OCI-LY3 (cell line): ENCODE measurements at regions not wholly inside any gene's neighbourhood (a gene's known extent, or its start where the extent isn't known, plus 50 kb on each side); places are given as distances from the start of the nearest gene placed in this dataset.

Source experiments
- H2AFZ ChIP-seq: fragments of 200-600, 300-600 bp; shearing (Covaris generic); 2 replicates; pipeline ENCODE4 v1.6.0; 2014; ENCODE audit warnings: antibody characterized with exemption, low read depth, low read length
- H3K27ac ChIP-seq: fragments of 200-600, 300-600 bp; sonication (generic); 2 replicates; pipeline ENCODE4 v1.5.1; 2014; ENCODE audit warnings: mild to moderate bottlenecking, low read length, moderate library complexity, mixed read lengths
- H3K27me3 ChIP-seq: fragments of 200-600, 300-600 bp; sonication (generic); 2 replicates; pipeline ENCODE4 v1.6.1; 2014; ENCODE audit warnings: low read depth, low read length, mixed read lengths
- H3K36me3 ChIP-seq: fragments of 200-600, 300-600 bp; sonication (generic); replicated peaks from 2 replicates; pipeline ENCODE3; 2014; ENCODE audit warnings: low read depth, low read length, mixed read lengths
- H3K4me1 ChIP-seq: fragments of 300-600, 200-600 bp; sonication (generic); 2 replicates; pipeline ENCODE4 v1.6.1; 2014; ENCODE audit warnings: low read length, mixed read lengths
- H3K4me2 ChIP-seq: fragments of 200-600, 300-600 bp; sonication (generic); 2 replicates; pipeline ENCODE4 v1.6.1; 2014; ENCODE audit warnings: low read length, mixed read lengths
- H3K4me3 ChIP-seq: fragments of 300-600, 200-600 bp; sonication (generic); 2 replicates; pipeline ENCODE4 v1.5.1; 2014; ENCODE audit warnings: antibody characterized with exemption, mild to moderate bottlenecking, low read length, moderate library complexity
- H3K79me2 ChIP-seq: fragments of 300-600, 200-600 bp; shearing (Covaris generic); 2 replicates; pipeline ENCODE4 v1.6.1; 2014; ENCODE audit warnings: mild to moderate bottlenecking, low read length, mixed read lengths
- H3K9ac ChIP-seq: fragments of 300-600, 200-600 bp; shearing (Covaris generic); 2 replicates; pipeline ENCODE4 v1.6.0; 2014; ENCODE audit warnings: mild to moderate bottlenecking, low read length, moderate library complexity
- H3K9me3 ChIP-seq: fragments of 200-600, 300-600 bp; shearing (Covaris generic); 2 replicates; pipeline ENCODE4 v1.6.1; 2014; ENCODE audit warnings: low read length, mixed read lengths; ENCODE audit not compliant: insufficient read depth
- H4K20me1 ChIP-seq: fragments of 200-600, 300-600 bp; sonication (generic); 2 replicates; pipeline ENCODE4 v1.6.1; 2016; ENCODE audit warnings: low read length, mixed read lengths; ENCODE audit not compliant: insufficient read depth
- EZH2phosphoT487 ChIP-seq: fragments of 200-600 bp; shearing (Covaris generic); IDR thresholded peaks from 2 replicates; pipeline ENCODE4 v1.6.1; 2018; ENCODE audit warnings: antibody characterized with exemption, mixed run types, low read depth
- TF ChIP-seq, protein P1 (sequence below): fragments of 200-600, 300-600 bp; sonication (generic); IDR thresholded peaks from 2 replicates; pipeline ENCODE4 v1.5.1; 2014; ENCODE audit warnings: antibody characterized with exemption, low read length, low read depth

DNA sequence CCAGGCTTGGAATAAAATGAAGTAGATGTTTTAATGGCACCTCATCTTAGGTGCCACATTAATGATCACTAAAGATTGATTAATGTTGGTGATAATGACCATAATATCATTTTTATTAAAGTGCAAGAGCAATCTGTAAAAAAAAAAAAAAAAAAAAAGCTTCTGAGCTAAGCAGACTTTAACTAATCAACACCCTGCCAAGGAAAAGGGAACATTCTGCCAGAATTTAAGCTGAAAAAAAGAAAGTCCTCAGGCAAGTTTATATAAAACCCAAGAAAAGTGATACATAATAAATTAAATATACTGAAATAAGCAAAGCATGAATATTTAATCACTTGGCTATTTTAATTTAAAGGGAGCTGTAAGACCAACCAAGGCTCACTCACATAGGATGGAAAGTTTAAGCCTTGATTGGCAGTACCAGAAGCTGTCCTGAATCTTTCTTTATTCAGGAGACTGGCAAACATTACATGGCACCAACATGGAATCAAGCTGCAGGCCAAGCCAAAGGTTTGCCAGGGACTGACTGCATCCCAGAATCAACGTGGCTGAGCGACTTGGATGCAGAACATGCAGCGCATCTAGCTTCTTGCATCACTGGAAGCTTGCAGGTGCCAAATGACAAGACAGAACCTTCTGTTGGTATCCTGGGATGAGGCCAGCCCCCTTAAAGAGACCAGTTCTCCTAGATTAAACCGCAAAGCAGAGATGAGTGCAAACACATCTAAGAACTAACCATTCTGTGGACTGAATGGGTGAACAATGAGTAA lies 413.6 kb downstream of the ENC1 start:
- Histone ChIP-seq H3K9me3 (no peaks in the 10 kb centered on the region), H4K20me1 (no peaks in the 10 kb centered on the region), H3K4me1 (no peaks in the 10 kb centered on the region), H3K79me2 (no peaks in the 10 kb centered on the region), H3K27me3 (no peaks in the 10 kb centered on the region), H3K36me3 (no peaks in the 10 kb centered on the region), H2AFZ (no peak overlapping the region), H3K9ac (no peak overlapping the region), H3K4me3 (no peak overlapping the region), H3K4me2 (no peak overlapping the region), H3K27ac (no peak overlapping the region)
- TF ChIP-seq EZH2phosphoT487 = no peak
- TF ChIP-seq, protein P1, sequence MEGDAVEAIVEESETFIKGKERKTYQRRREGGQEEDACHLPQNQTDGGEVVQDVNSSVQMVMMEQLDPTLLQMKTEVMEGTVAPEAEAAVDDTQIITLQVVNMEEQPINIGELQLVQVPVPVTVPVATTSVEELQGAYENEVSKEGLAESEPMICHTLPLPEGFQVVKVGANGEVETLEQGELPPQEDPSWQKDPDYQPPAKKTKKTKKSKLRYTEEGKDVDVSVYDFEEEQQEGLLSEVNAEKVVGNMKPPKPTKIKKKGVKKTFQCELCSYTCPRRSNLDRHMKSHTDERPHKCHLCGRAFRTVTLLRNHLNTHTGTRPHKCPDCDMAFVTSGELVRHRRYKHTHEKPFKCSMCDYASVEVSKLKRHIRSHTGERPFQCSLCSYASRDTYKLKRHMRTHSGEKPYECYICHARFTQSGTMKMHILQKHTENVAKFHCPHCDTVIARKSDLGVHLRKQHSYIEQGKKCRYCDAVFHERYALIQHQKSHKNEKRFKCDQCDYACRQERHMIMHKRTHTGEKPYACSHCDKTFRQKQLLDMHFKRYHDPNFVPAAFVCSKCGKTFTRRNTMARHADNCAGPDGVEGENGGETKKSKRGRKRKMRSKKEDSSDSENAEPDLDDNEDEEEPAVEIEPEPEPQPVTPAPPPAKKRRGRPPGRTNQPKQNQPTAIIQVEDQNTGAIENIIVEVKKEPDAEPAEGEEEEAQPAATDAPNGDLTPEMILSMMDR = no peak

DNA sequence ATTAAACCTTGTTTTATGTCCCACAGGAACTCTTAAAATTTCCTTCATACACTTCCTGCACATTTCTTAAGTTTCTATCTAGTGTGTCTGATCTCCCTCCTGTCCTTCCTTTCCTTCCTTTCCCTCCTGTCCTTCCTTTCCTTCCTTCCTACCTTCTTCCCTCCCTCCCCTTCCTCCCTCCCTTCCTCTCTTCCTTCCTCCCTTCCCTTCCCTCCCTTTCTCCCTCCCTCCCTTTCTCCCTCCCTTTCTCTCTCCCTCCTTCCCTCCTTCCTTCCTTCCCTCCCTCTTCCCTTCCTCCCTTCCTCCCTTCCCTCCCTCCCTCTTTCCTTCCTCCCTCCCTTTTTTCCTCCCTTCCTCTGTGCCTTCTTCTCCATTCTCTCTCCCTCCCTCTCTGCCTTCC lies 414.9 kb downstream of the ENC1 start:
- no peaks in the 10 kb centered on the region for H4K20me1 ChIP-seq
- no peaks in the 10 kb centered on the region for H3K36me3 ChIP-seq
- no peak overlapping the region for H3K4me3 ChIP-seq
- no peak overlapping the region for H2AFZ ChIP-seq
- H3K27me3 ChIP-seq = no peaks in the 10 kb centered on the region
- TF ChIP-seq, protein P1 = no peak
- TF ChIP-seq EZH2phosphoT487 = no peak
- no peaks in the 10 kb centered on the region for H3K79me2 ChIP-seq
- no peak overlapping the region for H3K4me2 ChIP-seq
- no peaks in the 10 kb centered on the region for H3K4me1 ChIP-seq
- H3K27ac ChIP-seq = no peak overlapping the region
- no peak overlapping the region for H3K9ac ChIP-seq
- no peaks in the 10 kb centered on the region for H3K9me3 ChIP-seq

DNA sequence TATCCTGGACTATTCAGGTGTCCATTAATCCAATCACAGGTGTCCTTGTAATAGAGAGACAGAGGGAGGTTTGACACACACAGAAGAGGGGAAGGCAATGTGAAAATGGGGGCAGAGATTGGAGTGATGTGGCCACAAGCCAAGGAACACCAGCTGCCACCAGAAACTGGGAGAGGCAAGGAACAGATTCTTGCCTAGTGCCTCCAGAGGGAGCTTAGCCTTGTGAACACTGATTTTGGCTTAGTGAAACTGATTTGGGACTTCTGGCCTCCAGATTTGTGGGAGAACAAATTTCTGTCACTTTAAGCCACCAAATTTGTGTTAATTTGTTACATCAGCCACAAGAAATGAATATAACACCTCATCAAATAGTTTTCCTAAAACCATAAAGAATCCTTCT lies 416.2 kb downstream of the ENC1 start:
- no peaks in the 10 kb centered on the region for H3K36me3 ChIP-seq
- no peaks in the 10 kb centered on the region for H3K9me3 ChIP-seq
- no peaks in the 10 kb centered on the region for H3K79me2 ChIP-seq
- H4K20me1 ChIP-seq = no peaks in the 10 kb centered on the region
- no peak overlapping the region for H2AFZ ChIP-seq
- H3K27ac ChIP-seq = no peak overlapping the region
- H3K4me3 ChIP-seq = no peak overlapping the region
- TF ChIP-seq, protein P1 = no peak
- TF ChIP-seq EZH2phosphoT487 = no peak
- no peak overlapping the region for H3K4me2 ChIP-seq
- H3K9ac ChIP-seq = no peak overlapping the region
- H3K4me1 ChIP-seq = no peaks in the 10 kb centered on the region
- no peaks in the 10 kb centered on the region for H3K27me3 ChIP-seq

DNA sequence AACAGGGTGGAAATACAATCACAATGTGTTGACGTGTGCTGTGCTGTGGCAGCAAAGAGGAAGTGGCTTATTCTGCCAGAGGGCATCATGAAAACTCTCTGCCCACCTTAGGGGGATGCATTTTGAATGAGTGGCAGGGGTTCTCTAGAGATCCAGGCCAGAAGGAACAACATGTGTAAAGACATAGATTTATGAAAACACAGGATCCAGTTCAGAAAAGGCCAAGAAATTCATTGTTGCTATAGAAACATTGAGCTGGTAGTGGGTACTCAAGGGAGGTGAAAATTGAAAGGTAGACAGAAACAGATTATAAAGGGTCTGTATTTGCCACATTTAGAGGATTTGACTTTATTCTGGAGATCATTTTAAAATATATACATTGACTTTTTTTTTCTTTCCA lies 417.7 kb downstream of the ENC1 start:
- Histone ChIP-seq H3K4me1 (no peaks in the 10 kb centered on the region), H2AFZ (no peak overlapping the region), H3K4me2 (no peak overlapping the region), H3K36me3 (no peaks in the 10 kb centered on the region), H3K27ac (no peak overlapping the region), H4K20me1 (no peaks in the 10 kb centered on the region), H3K79me2 (no peaks in the 10 kb centered on the region), H3K9ac (no peak overlapping the region), H3K27me3 (no peaks in the 10 kb centered on the region), H3K9me3 (no peaks in the 10 kb centered on the region), H3K4me3 (no peak overlapping the region)
- no peak for TF ChIP-seq EZH2phosphoT487
- TF ChIP-seq, protein P1 = no peak
